GM23338 (cell line): ENCODE measurements at regions not wholly inside any gene's neighbourhood (a gene's known extent, or its start where the extent isn't known, plus 50 kb on each side); places are given as distances from the start of the nearest gene placed in this dataset.

Experiments
- ATAC-seq: fragments of 200-7000 bp; cut with Tn5 transposase; 3 replicates; pipeline ENCODE4 v1.9.1; 2020
- DNase-seq: peaks from one replicate; pipeline ENCODE4 v3.0.0-alpha.2; 2015; ENCODE audit warnings: low spot score
- H2AFZ ChIP-seq: fragments of 200-600 bp; sonication (generic); 2 replicates; pipeline ENCODE4 v1.8.0; 2016; ENCODE audit warnings: antibody characterized with exemption, mild to moderate bottlenecking, moderate library complexity
- H3F3A ChIP-seq: fragments of 200-600 bp; sonication (generic); replicated peaks from 2 replicates; pipeline ENCODE4 v1.8.0; 2017; ENCODE audit warnings: antibody characterized with exemption, mixed run types, low read depth
- H3K27ac ChIP-seq: fragments of 200-600 bp; sonication (generic); 2 replicates; pipeline ENCODE4 v1.6.1; 2016; ENCODE audit warnings: low read depth
- H3K27me3 ChIP-seq: fragments of 200-600 bp; sonication (generic); 2 replicates; pipeline ENCODE4 v1.8.0; 2016; ENCODE audit warnings: mild to moderate bottlenecking, mixed run types, moderate library complexity; ENCODE audit not compliant: insufficient read depth
- H3K36me3 ChIP-seq: fragments of 200-600 bp; sonication (generic); 2 replicates; pipeline ENCODE4 v1.8.0; 2016; ENCODE audit warnings: mild to moderate bottlenecking; ENCODE audit not compliant: insufficient read depth
- H3K4me1 ChIP-seq: fragments of 200-600 bp; sonication (generic); 2 replicates; pipeline ENCODE4 v1.8.0; 2016; ENCODE audit warnings: mild to moderate bottlenecking, moderate library complexity; ENCODE audit not compliant: insufficient read depth
- H3K4me2 ChIP-seq: fragments of 200-600 bp; sonication (generic); 2 replicates; pipeline ENCODE4 v1.7.1; 2017; ENCODE audit warnings: mixed run types
- H3K4me3 ChIP-seq: fragments of 200-600 bp; sonication (generic); 2 replicates; pipeline ENCODE4 v1.6.1; 2016; ENCODE audit warnings: mixed run types
- H3K79me2 ChIP-seq: fragments of 200-600 bp; sonication (generic); replicated peaks from 2 replicates; pipeline ENCODE4 v1.8.0; 2017; ENCODE audit warnings: mild to moderate bottlenecking; ENCODE audit not compliant: insufficient read depth
- H3K9me2 ChIP-seq: fragments of 200-600 bp; sonication (generic); 2 replicates; pipeline ENCODE4 v1.8.0; 2017; ENCODE audit not compliant: insufficient read depth
- H4K20me1 ChIP-seq: fragments of 200-600 bp; sonication (generic); replicated peaks from 2 replicates; pipeline ENCODE4 v1.8.0; 2017; ENCODE audit warnings: mild to moderate bottlenecking; ENCODE audit not compliant: insufficient read depth
- H3K27ac Mint-ChIP-seq: 2 replicates; pipeline ENCODE4 v1.8.0; 2020; ENCODE audit warnings: inconsistent platforms, mild to moderate bottlenecking, moderate library complexity, mixed read lengths
- H3K27me3 Mint-ChIP-seq: 3 replicates; pipeline ENCODE4 v1.8.0; 2022; ENCODE audit warnings: low read depth, mild to moderate bottlenecking, moderate library complexity, mixed read lengths, inconsistent platforms; ENCODE audit not compliant: insufficient read depth, poor library complexity
- H3K36me3 Mint-ChIP-seq: 3 replicates; pipeline ENCODE4 v1.8.0; 2021; ENCODE audit warnings: low read depth, mild to moderate bottlenecking, inconsistent platforms, moderate library complexity, mixed read lengths
- H3K4me1 Mint-ChIP-seq: 3 replicates; pipeline ENCODE4 v1.8.0; 2020; ENCODE audit warnings: mild to moderate bottlenecking, inconsistent platforms, mixed read lengths
- H3K4me3 Mint-ChIP-seq: 3 replicates; pipeline ENCODE4 v1.8.0; 2021; ENCODE audit warnings: moderate library complexity, mild to moderate bottlenecking, inconsistent platforms, mixed read lengths
- H3K9me3 Mint-ChIP-seq: 3 replicates; pipeline ENCODE4 v1.8.0; 2020; ENCODE audit warnings: moderate library complexity, mild to moderate bottlenecking, inconsistent platforms, mixed read lengths
- CREB1 ChIP-seq: fragments of 250-450 bp; sonication (Bioruptor Pico); IDR thresholded peaks from 2 replicates; pipeline ENCODE4 v1.5.0; 2020; ENCODE audit warnings: low read depth, mild to moderate bottlenecking, moderate library complexity
- ZNF331 ChIP-seq: fragments of 250-450 bp; sonication (Bioruptor Pico); IDR thresholded peaks from 2 replicates; pipeline ENCODE4 v1.5.0; 2020; ENCODE audit warnings: low read depth, mild to moderate bottlenecking, moderate library complexity
- ZNF462 ChIP-seq: fragments of 250-450 bp; sonication (Bioruptor Pico); IDR thresholded peaks from 2 replicates; pipeline ENCODE4 v1.5.0; 2020; ENCODE audit warnings: mild to moderate bottlenecking, moderate library complexity
- TF ChIP-seq, protein P1 (sequence below), 2 experiments: fragments of 200-600 bp in 1 of 2; sonication (generic) in 1 of 2; conservative IDR thresholded peaks; 2 replicates each; pipeline versions ENCODE4 v1.5.1 to v1.6.1; 2016 to 2017; ENCODE audit warnings: antibody characterized with exemption in 2 of 2, low read depth in 2 of 2, mild to moderate bottlenecking in 2 of 2, moderate library complexity in 1 of 2
- TF ChIP-seq, protein P2 (sequence below): IDR thresholded peaks from 2 replicates; pipeline ENCODE4 v1.6.1; 2016; ENCODE audit warnings: antibody characterized with exemption

GRCh38 chr10:4307910-4308309 lies 518.1 kb upstream of the AKR1E2 start:
- H3K27ac ChIP-seq, result no peak overlapping the region
- H2AFZ ChIP-seq, result no peak overlapping the region
- 0 out of 2 replicates have a peak, but pooled peaks cover 5% of the 10 kb centered on the region for H3K9me2 ChIP-seq
- H3K27me3 Mint-ChIP-seq, result no peaks in the 10 kb centered on the region
- DNase-seq (no peak), ATAC-seq (no peak)
- H3K79me2 ChIP-seq, result no peaks in the 10 kb centered on the region
- no peaks in the 10 kb centered on the region for H3K36me3 Mint-ChIP-seq
- no peaks in the 10 kb centered on the region for H3K4me1 Mint-ChIP-seq
- H3K9me3 Mint-ChIP-seq, result no peaks in the 10 kb centered on the region
- H3K4me2 ChIP-seq, result no peak overlapping the region
- no peaks in the 10 kb centered on the region for H3K4me1 ChIP-seq
- no peak overlapping the region for H3K27ac Mint-ChIP-seq
- H3F3A ChIP-seq, result no peaks in the 10 kb centered on the region
- H3K4me3 ChIP-seq, result no peak overlapping the region
- no peaks in the 10 kb centered on the region for H3K36me3 ChIP-seq
- TF ChIP-seq CREB1 (CRISPR knock-in tag) (no peak), ZNF462 (CRISPR knock-in tag) (no peak), ZNF331 (no peak)
- TF ChIP-seq, protein P1, sequence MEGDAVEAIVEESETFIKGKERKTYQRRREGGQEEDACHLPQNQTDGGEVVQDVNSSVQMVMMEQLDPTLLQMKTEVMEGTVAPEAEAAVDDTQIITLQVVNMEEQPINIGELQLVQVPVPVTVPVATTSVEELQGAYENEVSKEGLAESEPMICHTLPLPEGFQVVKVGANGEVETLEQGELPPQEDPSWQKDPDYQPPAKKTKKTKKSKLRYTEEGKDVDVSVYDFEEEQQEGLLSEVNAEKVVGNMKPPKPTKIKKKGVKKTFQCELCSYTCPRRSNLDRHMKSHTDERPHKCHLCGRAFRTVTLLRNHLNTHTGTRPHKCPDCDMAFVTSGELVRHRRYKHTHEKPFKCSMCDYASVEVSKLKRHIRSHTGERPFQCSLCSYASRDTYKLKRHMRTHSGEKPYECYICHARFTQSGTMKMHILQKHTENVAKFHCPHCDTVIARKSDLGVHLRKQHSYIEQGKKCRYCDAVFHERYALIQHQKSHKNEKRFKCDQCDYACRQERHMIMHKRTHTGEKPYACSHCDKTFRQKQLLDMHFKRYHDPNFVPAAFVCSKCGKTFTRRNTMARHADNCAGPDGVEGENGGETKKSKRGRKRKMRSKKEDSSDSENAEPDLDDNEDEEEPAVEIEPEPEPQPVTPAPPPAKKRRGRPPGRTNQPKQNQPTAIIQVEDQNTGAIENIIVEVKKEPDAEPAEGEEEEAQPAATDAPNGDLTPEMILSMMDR (conservative IDR thresholded peaks at IDR 0.05; ENCODE audit: low read depth in 2 of 2), result no peak
- TF ChIP-seq, protein P2, sequence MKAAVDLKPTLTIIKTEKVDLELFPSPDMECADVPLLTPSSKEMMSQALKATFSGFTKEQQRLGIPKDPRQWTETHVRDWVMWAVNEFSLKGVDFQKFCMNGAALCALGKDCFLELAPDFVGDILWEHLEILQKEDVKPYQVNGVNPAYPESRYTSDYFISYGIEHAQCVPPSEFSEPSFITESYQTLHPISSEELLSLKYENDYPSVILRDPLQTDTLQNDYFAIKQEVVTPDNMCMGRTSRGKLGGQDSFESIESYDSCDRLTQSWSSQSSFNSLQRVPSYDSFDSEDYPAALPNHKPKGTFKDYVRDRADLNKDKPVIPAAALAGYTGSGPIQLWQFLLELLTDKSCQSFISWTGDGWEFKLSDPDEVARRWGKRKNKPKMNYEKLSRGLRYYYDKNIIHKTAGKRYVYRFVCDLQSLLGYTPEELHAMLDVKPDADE, result no peak
- no peaks in the 10 kb centered on the region for H4K20me1 ChIP-seq
- H3K27me3 ChIP-seq, result no peaks in the 10 kb centered on the region
- H3K4me3 Mint-ChIP-seq, result no peak overlapping the region
